Activated CD4-positive, alpha-beta T cell treated with anti-CD3 and anti-CD28 coated beads, Interleukin-2, Interleukin-4, amounts not matched to agents 100 ng/mL and 50 ng/mL, durations not matched to agents 16 hours and 8 hours (primary cell): ENCODE measurements at regions not wholly inside any gene's neighbourhood (a gene's known extent, or its start where the extent isn't known, plus 50 kb on each side); places are given as distances from the start of the nearest gene placed in this dataset.

Source experiments
- DNase-seq: peaks from one replicate; pipeline ENCODE4 v3.0.0-alpha.2; 2020; ENCODE audit warnings: low spot score

GRCh38 chr1:221162352-221162751, 283.1 kb downstream of the HLX start:
- DNase-seq = no peak

- DNase-seq = no peak
Observed at GRCh38 chr1:221162939-221163338, 283.7 kb downstream of the HLX start.

- DNase-seq = no peak
Observed at GRCh38 chr1:221164029-221164428, 284.8 kb downstream of the HLX start.

- DNase-seq = no peak
Observed at GRCh38 chr1:221164951-221165838, 286.0 kb downstream of the HLX start.

GRCh38 chr1:221165839-221166500, 286.7 kb downstream of the HLX start:
- no peak for DNase-seq

- no peak for DNase-seq
Observed at GRCh38 chr1:221166559-221167318, 287.5 kb downstream of the HLX start.

GRCh38 chr1:221169447-221169889, 290.2 kb downstream of the HLX start:
- DNase-seq = no peak

- no peak for DNase-seq
Observed at GRCh38 chr1:221170171-221170570, 290.9 kb downstream of the HLX start.

- no peak for DNase-seq
Observed at GRCh38 chr1:221171768-221172167, 292.5 kb downstream of the HLX start.

GRCh38 chr1:221172841-221173240, 293.6 kb downstream of the HLX start:
- no peak for DNase-seq

GRCh38 chr1:221174330-221174993, 295.2 kb downstream of the HLX start:
- DNase-seq = no peak

- no peak for DNase-seq
Observed at GRCh38 chr1:221175249-221175648, 296.0 kb downstream of the HLX start.

- DNase-seq = no peak
Observed at GRCh38 chr1:221180704-221181368, 301.6 kb downstream of the HLX start.

GRCh38 chr1:221182791-221183533, 303.7 kb downstream of the HLX start:
- DNase-seq = no peak

- no peak for DNase-seq
Observed at GRCh38 chr1:221184131-221184794, 305.0 kb downstream of the HLX start.

- DNase-seq = no peak
Observed at GRCh38 chr1:221187174-221187573, 307.9 kb downstream of the HLX start.

GRCh38 chr1:221188458-221188857, 309.2 kb downstream of the HLX start:
- DNase-seq = no peak

- DNase-seq = no peak
Observed at GRCh38 chr1:221190249-221190648, 311.0 kb downstream of the HLX start.

GRCh38 chr1:221192055-221192454, 312.8 kb downstream of the HLX start:
- no peak for DNase-seq

GRCh38 chr1:221200464-221200863, 321.2 kb downstream of the HLX start:
- peak; percentile 31 for DNase-seq
